Esophagus muscularis mucosa (tissue), 4 donors: ENCODE measurements at regions not wholly inside any gene's neighbourhood (a gene's known extent, or its start where the extent isn't known, plus 50 kb on each side); places are given as distances from the start of the nearest gene placed in this dataset.

ENCODE experiments used
- DNase-seq: peaks from one replicate; pipeline ENCODE4 v3.0.0-alpha.2; 2017; ENCODE audit errors: extremely low spot score
- H3K27ac ChIP-seq, 4 donors: fragments of 200-600 bp; sonication (generic); replicated peaks in 1 of 4; 1 replicate in 3 of 4; 2 replicates in 1 of 4; pipeline ENCODE4 v1.5.1; 2016 to 2019; ENCODE audit warnings: mild to moderate bottlenecking in 1 of 4
- H3K27me3 ChIP-seq, 4 donors: fragments of 200-600 bp; sonication (generic); one replicate each; pipeline versions ENCODE4 v1.5.1 to v1.6.0; 2016 to 2019
- H3K36me3 ChIP-seq, 4 donors: fragments of 200-600 bp; sonication (generic); one replicate each; pipeline ENCODE4 v1.5.1; 2016 to 2019
- H3K4me1 ChIP-seq, 4 donors: fragments of 200-600 bp; sonication (generic); one replicate each; pipeline ENCODE4 v1.5.1; 2016 to 2019
- H3K4me3 ChIP-seq, 4 donors: fragments of 200-600 bp; sonication (generic); 1 replicate in 2 of 4; 2 replicates in 2 of 4; pipeline ENCODE4 v1.5.1; 2016 to 2019; ENCODE audit warnings: mild to moderate bottlenecking in 4 of 4, moderate library complexity in 1 of 4
- H3K9me3 ChIP-seq, 4 donors: fragments of 200-600 bp; sonication (generic); 1 replicate in 3 of 4; 2 replicates in 1 of 4; pipeline ENCODE4 v1.5.1; 2016 to 2019
- EP300 ChIP-seq: sonication (generic); formaldehyde crosslinking; IDR thresholded peaks from one replicate; pipeline ENCODE4 v1.6.1; 2017; ENCODE audit warnings: antibody characterized with exemption
- POLR2A ChIP-seq: fragments of 450-650 bp; IDR thresholded peaks from one replicate; pipeline ENCODE4 v1.6.1; 2017; ENCODE audit warnings: antibody characterized with exemption, moderate library complexity, mild to moderate bottlenecking, low read depth
- POLR2AphosphoS5 ChIP-seq, 2 donors: sonication (generic); formaldehyde crosslinking; IDR thresholded peaks; one replicate each; pipeline ENCODE4 v1.6.1; 2017; ENCODE audit warnings: antibody characterized with exemption in 2 of 2
- WGBS: methylation state at CpG from one replicate; pipeline ENCODE4 v1.1.5; 2018; 5-methylcytosine and 5-hydroxymethylcytosine counted together
- intact Hi-C: fragments of 100-400 bp; cut with DNase I; formaldehyde crosslinking; loops from one replicate; pipeline ENCODE4 v1.15.1; 2023
- TF ChIP-seq, protein P1 (sequence below), 3 experiments: fragments of 200-600 bp in 2 of 3; fragments of 450-650 bp in 1 of 3; sonication (generic) in 2 of 3; IDR thresholded peaks; one replicate each; pipeline ENCODE4 v1.5.1; 2017 to 2019; ENCODE audit warnings: antibody characterized with exemption in 3 of 3, mild to moderate bottlenecking in 2 of 3, moderate library complexity in 1 of 3

DNA sequence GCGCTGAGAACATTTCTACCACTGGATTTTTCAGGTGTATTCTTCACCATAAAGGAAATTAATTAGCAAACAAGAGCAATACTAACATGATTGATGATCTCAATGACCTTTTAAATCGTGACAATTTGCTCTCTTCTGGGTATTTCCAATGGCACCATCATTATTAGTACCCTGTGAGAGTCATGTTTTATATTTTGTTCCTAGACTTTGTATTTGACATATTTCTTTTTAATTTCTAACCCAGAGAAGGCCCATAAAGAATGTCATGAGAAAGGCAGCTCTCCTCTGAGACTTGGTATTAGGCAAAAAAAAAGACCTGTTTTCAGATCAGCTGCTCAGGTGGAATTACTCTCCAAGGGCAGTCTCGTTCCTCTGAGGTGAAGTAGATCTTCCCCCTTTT is 1253.4 kb downstream of the ROBO2 start:
- no peak for DNase-seq
- no peak for TF ChIP-seq POLR2AphosphoS5 (IDR thresholded peaks at IDR 0.05)
- TF ChIP-seq, protein P1, sequence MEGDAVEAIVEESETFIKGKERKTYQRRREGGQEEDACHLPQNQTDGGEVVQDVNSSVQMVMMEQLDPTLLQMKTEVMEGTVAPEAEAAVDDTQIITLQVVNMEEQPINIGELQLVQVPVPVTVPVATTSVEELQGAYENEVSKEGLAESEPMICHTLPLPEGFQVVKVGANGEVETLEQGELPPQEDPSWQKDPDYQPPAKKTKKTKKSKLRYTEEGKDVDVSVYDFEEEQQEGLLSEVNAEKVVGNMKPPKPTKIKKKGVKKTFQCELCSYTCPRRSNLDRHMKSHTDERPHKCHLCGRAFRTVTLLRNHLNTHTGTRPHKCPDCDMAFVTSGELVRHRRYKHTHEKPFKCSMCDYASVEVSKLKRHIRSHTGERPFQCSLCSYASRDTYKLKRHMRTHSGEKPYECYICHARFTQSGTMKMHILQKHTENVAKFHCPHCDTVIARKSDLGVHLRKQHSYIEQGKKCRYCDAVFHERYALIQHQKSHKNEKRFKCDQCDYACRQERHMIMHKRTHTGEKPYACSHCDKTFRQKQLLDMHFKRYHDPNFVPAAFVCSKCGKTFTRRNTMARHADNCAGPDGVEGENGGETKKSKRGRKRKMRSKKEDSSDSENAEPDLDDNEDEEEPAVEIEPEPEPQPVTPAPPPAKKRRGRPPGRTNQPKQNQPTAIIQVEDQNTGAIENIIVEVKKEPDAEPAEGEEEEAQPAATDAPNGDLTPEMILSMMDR (IDR thresholded peaks at IDR 0.05): no peak
- TF ChIP-seq POLR2A: no peak
- TF ChIP-seq EP300: no peak
- Histone ChIP-seq H3K36me3 (no peaks in the 10 kb centered on the region), H3K9me3 (no peaks in the 10 kb centered on the region), H3K4me1 (no peaks in the 10 kb centered on the region), H3K27me3 (no peaks in the 10 kb centered on the region), H3K4me3 (no peak overlapping the region), H3K27ac (no peak overlapping the region)
- intact Hi-C loops: no loop called here
- WGBS: 61% methylated on average over 3 of the region's 3 CpGs

DNA sequence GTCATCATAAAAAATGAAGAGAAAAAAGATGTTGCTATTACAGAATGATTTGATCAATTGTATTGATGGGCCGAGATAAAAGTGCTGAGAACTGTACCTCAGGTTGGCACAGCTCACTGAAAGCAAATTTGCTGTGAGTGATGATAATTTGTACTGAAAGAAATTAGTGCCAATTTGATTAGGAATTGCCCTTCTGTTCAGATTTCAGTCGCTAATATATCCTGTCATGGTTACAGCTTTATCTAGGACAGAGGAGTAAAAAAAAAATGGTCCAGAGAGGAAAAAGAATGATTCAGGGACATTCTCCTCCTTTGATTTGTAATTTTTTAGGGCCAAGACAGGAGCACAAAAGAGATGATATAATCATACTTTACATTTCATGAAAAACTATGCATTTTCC is 1264.2 kb downstream of the ROBO2 start:
- 79% methylated on average over 2 of the region's 2 CpGs for WGBS
- H3K27me3 ChIP-seq: no peaks in the 10 kb centered on the region

DNA sequence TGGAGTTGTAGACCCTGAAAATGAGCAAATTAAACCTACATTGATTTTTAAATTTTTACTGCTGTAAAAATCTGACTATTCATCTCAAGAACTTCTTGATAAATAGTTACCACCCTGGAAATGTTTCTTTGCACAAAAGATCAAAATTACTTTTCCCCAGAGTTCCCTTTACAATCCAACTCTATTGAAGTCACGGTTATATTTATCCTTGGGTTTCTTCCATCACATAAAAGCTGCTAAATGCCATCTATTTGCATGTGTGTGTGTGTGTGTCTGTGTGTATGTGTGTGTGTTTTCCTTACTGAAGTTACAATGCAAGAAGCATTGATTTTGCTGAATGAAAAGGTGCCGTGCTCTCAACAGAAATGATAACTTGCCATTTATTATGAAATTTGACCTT is 1273.0 kb downstream of the ROBO2 start:
- Histone ChIP-seq H3K9me3 (no peaks in the 10 kb centered on the region), H3K27me3 (no peaks in the 10 kb centered on the region), H3K36me3 (no peaks in the 10 kb centered on the region), H3K4me3 (no peak overlapping the region), H3K27ac (no peak overlapping the region), H3K4me1 (no peaks in the 10 kb centered on the region)
- intact Hi-C loops: no loop called here
- WGBS: 84% methylated on average over 2 of the region's 2 CpGs
- no peak for TF ChIP-seq POLR2A
- TF ChIP-seq POLR2AphosphoS5 (IDR thresholded peaks at IDR 0.05): no peak
- TF ChIP-seq EP300: no peak
- TF ChIP-seq, protein P1 (IDR thresholded peaks at IDR 0.05): no peak
- no peak for DNase-seq

More for the DNA sequence above, 1264.2 kb downstream of the ROBO2 start:
- intact Hi-C loops: no loop called here
- no peak for DNase-seq
- Histone ChIP-seq H3K4me1 (no peaks in the 10 kb centered on the region), H3K27ac (no peak overlapping the region), H3K36me3 (no peaks in the 10 kb centered on the region), H3K9me3 (no peaks in the 10 kb centered on the region), H3K4me3 (no peak overlapping the region)
- TF ChIP-seq EP300: no peak
- TF ChIP-seq POLR2A: no peak
- TF ChIP-seq, protein P1 (IDR thresholded peaks at IDR 0.05): no peak
- no peak for TF ChIP-seq POLR2AphosphoS5 (IDR thresholded peaks at IDR 0.05)

DNA sequence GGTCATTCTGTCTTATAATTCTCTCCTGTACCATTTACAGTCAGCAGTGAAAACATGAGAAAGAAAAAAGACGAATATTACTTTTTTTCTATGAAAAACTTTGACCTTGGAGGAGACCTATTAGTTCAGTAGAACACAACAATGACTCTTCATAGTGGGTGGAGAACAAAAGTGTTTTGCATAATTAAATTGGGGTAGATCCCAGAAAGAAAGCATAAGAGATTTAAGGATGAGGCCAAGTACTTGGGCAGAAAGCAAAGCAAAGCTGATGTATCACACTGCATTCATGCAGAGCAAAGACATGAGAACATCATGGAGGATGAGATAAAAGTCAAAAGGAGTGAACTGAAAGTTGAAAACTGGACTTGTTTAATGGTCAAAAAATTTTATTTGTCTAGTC is 1273.4 kb downstream of the ROBO2 start:
- WGBS: 77% methylated on average over 1 of the region's 1 CpG
- intact Hi-C loops: no loop called here
- DNase-seq: no peak
- Histone ChIP-seq H3K27me3 (no peaks in the 10 kb centered on the region), H3K4me1 (no peaks in the 10 kb centered on the region), H3K36me3 (no peaks in the 10 kb centered on the region), H3K9me3 (no peaks in the 10 kb centered on the region), H3K27ac (no peak overlapping the region), H3K4me3 (no peak overlapping the region)
- TF ChIP-seq POLR2AphosphoS5 (IDR thresholded peaks at IDR 0.05): no peak
- TF ChIP-seq, protein P1 (IDR thresholded peaks at IDR 0.05): no peak
- no peak for TF ChIP-seq POLR2A
- no peak for TF ChIP-seq EP300

DNA sequence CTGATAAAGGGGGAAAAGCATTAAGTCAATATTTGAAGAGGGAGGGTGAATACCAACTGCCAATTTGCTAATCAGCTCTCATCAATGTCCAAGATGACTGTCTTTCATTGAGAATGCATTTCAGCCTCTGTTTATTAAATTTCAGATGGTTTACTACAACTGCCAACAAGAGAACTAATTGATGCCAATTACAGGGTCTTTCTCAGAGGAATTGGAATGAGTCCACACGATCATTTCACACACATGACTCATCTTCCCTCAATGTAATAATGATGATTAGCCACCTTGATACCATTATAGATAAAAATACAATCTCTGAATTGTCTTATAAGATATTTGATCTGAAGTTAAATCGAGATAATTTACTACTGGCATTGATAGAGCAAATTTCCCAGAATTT is 1274.4 kb downstream of the ROBO2 start:
- H3K36me3 ChIP-seq: no peaks in the 10 kb centered on the region
- no peak overlapping the region for H3K4me3 ChIP-seq
- intact Hi-C loops: no loop called here
- DNase-seq: no peak
- no peaks in the 10 kb centered on the region for H3K4me1 ChIP-seq
- H3K27ac ChIP-seq: no peak overlapping the region
- WGBS: 68% methylated on average over 2 of the region's 2 CpGs
- no peaks in the 10 kb centered on the region for H3K27me3 ChIP-seq
- TF ChIP-seq, protein P1 (IDR thresholded peaks at IDR 0.05): no peak
- TF ChIP-seq POLR2A: no peak
- H3K9me3 ChIP-seq: no peaks in the 10 kb centered on the region
